ENCODE measurements at regions not wholly inside any gene's neighbourhood (a gene's known extent, or its start where the extent isn't known, plus 50 kb on each side); places are given as distances from the start of the nearest gene placed in this dataset.
"Not testable (repeated sequence)": the region's sequence is repeated elsewhere in the genome, so short reads cannot be mapped to it uniquely, and the experiment has no call there.

DNA sequence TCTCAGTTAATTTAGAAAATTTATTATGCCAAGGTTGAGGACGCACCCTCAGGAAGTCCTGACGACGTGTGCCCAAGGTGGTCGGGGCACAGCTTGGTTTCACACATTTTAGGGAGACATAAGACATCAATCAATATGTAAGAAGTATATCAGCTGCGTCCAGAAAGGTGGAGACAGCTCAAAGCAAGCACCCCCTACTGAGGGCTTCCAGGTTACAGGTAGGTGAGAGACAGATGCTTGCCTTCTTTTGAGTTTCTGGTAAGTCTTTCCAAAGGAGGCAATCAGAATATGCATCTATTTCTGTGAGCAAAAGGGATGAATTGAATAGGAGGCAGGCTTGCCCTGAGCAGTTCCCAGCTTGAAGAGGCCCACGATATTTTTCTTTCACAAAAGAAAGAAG, 614.3 kb downstream of the XPNPEP1 start:
- Histone ChIP-seq H3K27me3 (ENCODE audit: control insufficient read depth, insufficient read depth, low read length) (no peaks in the 10 kb centered on the region), H3K4me3 (ENCODE audit: low read length in 3 of 3) (no peak overlapping the region), H3K27ac (ENCODE audit: low read depth in 2 of 2, low read length in 2 of 2) (no peak overlapping the region), H3K36me3 (ENCODE audit: control insufficient read depth in 2 of 3, insufficient read depth in 3 of 3, low read length in 3 of 3) (no peaks in the 10 kb centered on the region), H3K4me1 (ENCODE audit: control insufficient read depth in 2 of 3, insufficient read depth in 2 of 3, low read depth in 1 of 3, low read length in 3 of 3) (no peaks in the 10 kb centered on the region), H3K9ac (ENCODE audit: low read length in 3 of 3) (no peak overlapping the region), H3K9me3 (ENCODE audit: control insufficient read depth in 2 of 3, insufficient read depth in 1 of 3, low read length in 3 of 3) (no peaks in the 10 kb centered on the region)
- intact Hi-C loops (cut with DNase I), result no loop called here
- FAIRE-seq, result no peak
- TF ChIP-seq, protein P1, sequence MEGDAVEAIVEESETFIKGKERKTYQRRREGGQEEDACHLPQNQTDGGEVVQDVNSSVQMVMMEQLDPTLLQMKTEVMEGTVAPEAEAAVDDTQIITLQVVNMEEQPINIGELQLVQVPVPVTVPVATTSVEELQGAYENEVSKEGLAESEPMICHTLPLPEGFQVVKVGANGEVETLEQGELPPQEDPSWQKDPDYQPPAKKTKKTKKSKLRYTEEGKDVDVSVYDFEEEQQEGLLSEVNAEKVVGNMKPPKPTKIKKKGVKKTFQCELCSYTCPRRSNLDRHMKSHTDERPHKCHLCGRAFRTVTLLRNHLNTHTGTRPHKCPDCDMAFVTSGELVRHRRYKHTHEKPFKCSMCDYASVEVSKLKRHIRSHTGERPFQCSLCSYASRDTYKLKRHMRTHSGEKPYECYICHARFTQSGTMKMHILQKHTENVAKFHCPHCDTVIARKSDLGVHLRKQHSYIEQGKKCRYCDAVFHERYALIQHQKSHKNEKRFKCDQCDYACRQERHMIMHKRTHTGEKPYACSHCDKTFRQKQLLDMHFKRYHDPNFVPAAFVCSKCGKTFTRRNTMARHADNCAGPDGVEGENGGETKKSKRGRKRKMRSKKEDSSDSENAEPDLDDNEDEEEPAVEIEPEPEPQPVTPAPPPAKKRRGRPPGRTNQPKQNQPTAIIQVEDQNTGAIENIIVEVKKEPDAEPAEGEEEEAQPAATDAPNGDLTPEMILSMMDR (IDR thresholded peaks at IDR 0.05; ENCODE audit: borderline replicate concordance, extremely low read depth, insufficient read depth), result no peak
- DNase-seq, result no peak

DNA sequence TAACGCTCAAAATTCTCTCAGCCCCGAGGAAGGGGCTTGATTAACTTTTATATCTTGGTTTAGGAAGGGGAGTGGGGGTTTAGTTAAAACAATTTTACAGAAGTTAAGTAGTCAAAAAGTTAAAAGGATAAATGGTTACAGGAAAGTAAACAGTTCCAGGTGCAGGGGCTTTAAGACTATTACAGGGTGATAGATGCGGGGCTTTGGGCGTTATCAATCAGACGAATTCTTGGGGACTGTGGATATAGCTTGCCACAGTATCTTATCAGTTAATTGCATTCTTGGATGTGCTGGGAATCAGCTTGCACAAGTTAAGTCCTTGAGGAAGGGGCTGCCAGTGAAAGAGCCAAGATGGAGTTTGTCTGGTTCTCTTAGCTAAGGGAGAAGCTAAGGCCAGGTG, 616.2 kb downstream of the XPNPEP1 start:
- H3K36me3 ChIP-seq (ENCODE audit: control insufficient read depth in 2 of 3, insufficient read depth in 3 of 3, low read length in 3 of 3); FAIRE-seq; H3K27me3 ChIP-seq (ENCODE audit: control insufficient read depth, insufficient read depth, low read length); H3K9me3 ChIP-seq (ENCODE audit: control insufficient read depth in 2 of 3, insufficient read depth in 1 of 3, low read length in 3 of 3); DNase-seq; H3K27ac ChIP-seq (ENCODE audit: low read depth in 2 of 2, low read length in 2 of 2); H3K9ac ChIP-seq (ENCODE audit: low read length in 3 of 3); H3K4me3 ChIP-seq (ENCODE audit: low read length in 3 of 3); H3K4me1 ChIP-seq (ENCODE audit: control insufficient read depth in 2 of 3, insufficient read depth in 2 of 3, low read depth in 1 of 3, low read length in 3 of 3); intact Hi-C loops (cut with DNase I): not testable (repeated sequence)

DNA sequence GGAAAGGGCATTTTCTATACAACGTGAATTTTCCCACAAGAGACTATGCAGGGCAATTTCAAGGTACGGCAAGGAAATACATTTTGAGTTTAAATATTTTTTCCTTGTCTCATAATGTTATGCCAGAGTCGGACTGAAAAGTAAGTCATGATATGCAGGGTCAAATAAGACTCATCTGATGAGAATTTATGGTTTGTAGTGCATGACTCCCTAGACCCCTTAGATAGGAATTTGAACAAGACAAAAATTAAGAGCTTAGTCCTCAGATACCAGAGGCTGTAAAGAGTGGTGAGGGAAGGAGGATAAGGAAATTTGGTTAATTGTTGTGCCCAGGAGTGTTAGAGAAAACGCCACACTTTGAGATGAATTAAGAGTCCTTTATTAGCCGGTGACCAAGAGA, 616.6 kb downstream of the XPNPEP1 start:
- no peaks in the 10 kb centered on the region for H3K4me1 ChIP-seq (ENCODE audit: control insufficient read depth in 2 of 3, insufficient read depth in 2 of 3, low read depth in 1 of 3, low read length in 3 of 3)
- no peak overlapping the region for H3K27ac ChIP-seq (ENCODE audit: low read depth in 2 of 2, low read length in 2 of 2)
- no peak overlapping the region for H3K9ac ChIP-seq (ENCODE audit: low read length in 3 of 3)
- no peaks in the 10 kb centered on the region for H3K36me3 ChIP-seq (ENCODE audit: control insufficient read depth in 2 of 3, insufficient read depth in 3 of 3, low read length in 3 of 3)
- TF ChIP-seq, protein P1 (IDR thresholded peaks at IDR 0.05; ENCODE audit: borderline replicate concordance, extremely low read depth, insufficient read depth), result no peak
- no peak overlapping the region for H3K4me3 ChIP-seq (ENCODE audit: low read length in 3 of 3)
- DNase-seq (no peak), FAIRE-seq (no peak)
- no peaks in the 10 kb centered on the region for H3K9me3 ChIP-seq (ENCODE audit: control insufficient read depth in 2 of 3, insufficient read depth in 1 of 3, low read length in 3 of 3)
- H3K27me3 ChIP-seq (ENCODE audit: control insufficient read depth, insufficient read depth, low read length), result no peaks in the 10 kb centered on the region
- intact Hi-C loops (cut with DNase I), result no loop called here

DNA sequence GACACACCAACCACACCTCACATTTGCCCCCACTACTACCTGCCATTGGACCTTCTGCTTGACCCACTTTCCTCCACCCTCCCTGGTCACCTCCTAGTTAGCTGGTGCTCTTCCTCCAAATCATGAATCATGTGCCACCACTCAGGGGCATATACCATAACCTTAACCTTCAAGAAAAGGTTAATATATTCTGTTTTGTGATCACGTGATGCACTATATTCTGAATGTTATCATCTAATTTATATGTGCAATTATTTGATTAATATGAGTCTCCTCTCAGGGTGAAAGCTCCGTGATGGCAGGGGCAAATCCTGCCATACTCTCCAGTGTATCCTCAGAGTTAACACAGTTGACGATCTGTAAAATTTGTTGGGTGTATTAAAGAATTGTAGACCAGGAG, 635.5 kb downstream of the XPNPEP1 start:
- Histone ChIP-seq H3K27ac (ENCODE audit: low read depth in 2 of 2, low read length in 2 of 2) (no peak overlapping the region), H3K36me3 (ENCODE audit: control insufficient read depth in 2 of 3, insufficient read depth in 3 of 3, low read length in 3 of 3) (no peaks in the 10 kb centered on the region), H3K4me1 (ENCODE audit: control insufficient read depth in 2 of 3, insufficient read depth in 2 of 3, low read depth in 1 of 3, low read length in 3 of 3) (no peaks in the 10 kb centered on the region), H3K9ac (ENCODE audit: low read length in 3 of 3) (no peak overlapping the region), H3K4me3 (ENCODE audit: low read length in 3 of 3) (no peak overlapping the region), H3K27me3 (ENCODE audit: control insufficient read depth, insufficient read depth, low read length) (no peaks in the 10 kb centered on the region), H3K9me3 (ENCODE audit: control insufficient read depth in 2 of 3, insufficient read depth in 1 of 3, low read length in 3 of 3) (no peaks in the 10 kb centered on the region)
- DNase-seq (no peak), FAIRE-seq (no peak)
- intact Hi-C loops (cut with DNase I), result no loop called here
- TF ChIP-seq, protein P1 (IDR thresholded peaks at IDR 0.05; ENCODE audit: borderline replicate concordance, extremely low read depth, insufficient read depth), result no peak

Data from kidney (tissue), 13 donors.